HTR-8/SVneo (cell line): ENCODE measurements at regions not wholly inside any gene's neighbourhood (a gene's known extent, or its start where the extent isn't known, plus 50 kb on each side); places are given as distances from the start of the nearest gene placed in this dataset.
"Not testable (repeated sequence)": the region's sequence is repeated elsewhere in the genome, so short reads cannot be mapped to it uniquely, and the experiment has no call there.

Experiments
- DNase-seq: peaks from one replicate; pipeline ENCODE4 v3.0.0; 2011; ENCODE audit warnings: low spot score, mixed read lengths; ENCODE audit not compliant: insufficient read length
- FAIRE-seq: peaks from 2 replicates; lab custom pipeline; 2011; peaks lifted over from hg19 to GRCh38; lab: Jason Lieb, UNC

- no peak for FAIRE-seq
- peak; percentile 4 for DNase-seq
Observed at GRCh38 chr6:141077355-141078333, 1055.1 kb upstream of the GJE1 start.

GRCh38 chr6:141057761-141058160 lies 1075.0 kb upstream of the GJE1 start:
- FAIRE-seq (no peak), DNase-seq (no peak)

- no peak for DNase-seq
- no peak for FAIRE-seq
Observed at GRCh38 chr6:141056945-141057625, 1075.6 kb upstream of the GJE1 start.

GRCh38 chr6:141050471-141050870 lies 1082.3 kb upstream of the GJE1 start:
- DNase-seq (no peak), FAIRE-seq (no peak)

GRCh38 chr6:141048451-141048850 lies 1084.3 kb upstream of the GJE1 start:
- FAIRE-seq (no peak), DNase-seq (no peak)

GRCh38 chr6:141046496-141046895 lies 1086.2 kb upstream of the GJE1 start:
- not testable (repeated sequence) for FAIRE-seq, DNase-seq

- no peak for FAIRE-seq
- DNase-seq = no peak
Observed at GRCh38 chr6:141041596-141042087, 1091.1 kb upstream of the GJE1 start.

- no peak for FAIRE-seq
- no peak for DNase-seq
Observed at GRCh38 chr6:141035312-141036200, 1097.2 kb upstream of the GJE1 start.

GRCh38 chr6:141033101-141033500 lies 1099.6 kb upstream of the GJE1 start:
- FAIRE-seq = no peak
- no peak for DNase-seq

GRCh38 chr6:141029908-141030307 lies 1102.8 kb upstream of the GJE1 start:
- DNase-seq = no peak
- no peak for FAIRE-seq

- DNase-seq (no peak), FAIRE-seq (no peak)
Observed at GRCh38 chr6:141028791-141029280, 1103.9 kb upstream of the GJE1 start.

- no peak for DNase-seq
- no peak for FAIRE-seq
Observed at GRCh38 chr6:141026504-141026903, 1106.2 kb upstream of the GJE1 start.

- FAIRE-seq (no peak), DNase-seq (no peak)
Observed at GRCh38 chr6:141024526-141024925, 1108.2 kb upstream of the GJE1 start.

- DNase-seq = no peak
Observed at GRCh38 chr6:141017941-141018340, 1114.8 kb upstream of the GJE1 start.

GRCh38 chr6:141000917-141001316 lies 1131.8 kb upstream of the GJE1 start:
- DNase-seq = no peak
- no peak for FAIRE-seq

More at GRCh38 chr6:141017941-141018340, 1114.8 kb upstream of the GJE1 start:
- FAIRE-seq = no peak

- FAIRE-seq = no peak
- DNase-seq = no peak
Observed at GRCh38 chr6:140993515-140993914, 1139.2 kb upstream of the GJE1 start.

GRCh38 chr6:140992678-140993077 lies 1140.0 kb upstream of the GJE1 start:
- FAIRE-seq (no peak), DNase-seq (no peak)

GRCh38 chr6:140988780-140989179 lies 1143.9 kb upstream of the GJE1 start:
- FAIRE-seq = peak; percentile 23
- no peak for DNase-seq

GRCh38 chr6:140987364-140988155 lies 1145.2 kb upstream of the GJE1 start:
- DNase-seq = no peak
- FAIRE-seq = no peak
